ENCODE measurements at regions not wholly inside any gene's neighbourhood (a gene's known extent, or its start where the extent isn't known, plus 50 kb on each side); places are given as distances from the start of the nearest gene placed in this dataset.
A peak's percentile ranks its signal among the peaks of the same experiment; 100 is the strongest.

DNA sequence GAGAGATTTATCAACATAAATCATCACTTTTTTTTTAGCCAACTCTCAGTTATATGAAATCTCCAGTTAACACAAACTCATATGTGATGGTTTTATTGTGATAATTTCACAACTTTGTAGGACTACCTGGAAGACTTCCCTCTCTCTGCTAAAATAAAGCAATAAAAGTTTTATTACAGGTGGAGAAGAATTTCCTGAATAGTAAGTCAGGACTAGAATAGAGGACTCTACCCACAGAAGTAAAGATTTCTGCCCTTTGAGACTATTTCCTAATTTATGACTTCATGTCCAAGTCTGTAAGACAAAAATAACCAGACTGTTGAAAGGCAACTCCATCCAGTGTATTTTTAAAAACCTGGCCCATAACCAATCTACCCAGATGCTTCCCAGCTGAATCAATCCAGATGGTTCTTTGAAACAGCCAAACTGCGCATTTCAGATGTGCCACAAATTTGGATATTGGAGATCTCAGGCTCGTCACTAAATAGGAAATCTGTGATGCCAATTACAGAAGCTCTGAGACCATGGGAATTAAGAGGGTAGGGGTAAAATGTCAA, 234.0 kb upstream of the NMUR2 start:
- H3K36me3 ChIP-seq = no peaks in the 10 kb centered on the region
- H3K27ac ChIP-seq = no peak overlapping the region
- H3K27me3 ChIP-seq = no peaks in the 10 kb centered on the region
- H3K4me3 ChIP-seq = no peak overlapping the region
- no peaks in the 10 kb centered on the region for H3K9me3 ChIP-seq
- H3K4me1 ChIP-seq = peaks cover 0 to 6% (median 0%) of the 10 kb centered on the region in 3 donors
- no peak for TF ChIP-seq POLR2AphosphoS5 (IDR thresholded peaks at IDR 0.05)
- TF ChIP-seq EP300 (IDR thresholded peaks at IDR 0.05) = no peak
- TF ChIP-seq CTCF (IDR thresholded peaks at IDR 0.05) = no peak
- no peak for TF ChIP-seq POLR2A (IDR thresholded peaks at IDR 0.05)
- WGBS, 2 donors (ENCODE audit: low coverage in 1 of 2) = 17 to 30% methylated on average over 2 of the region's 2 CpGs
- peak; percentile 78 for ATAC-seq

DNA sequence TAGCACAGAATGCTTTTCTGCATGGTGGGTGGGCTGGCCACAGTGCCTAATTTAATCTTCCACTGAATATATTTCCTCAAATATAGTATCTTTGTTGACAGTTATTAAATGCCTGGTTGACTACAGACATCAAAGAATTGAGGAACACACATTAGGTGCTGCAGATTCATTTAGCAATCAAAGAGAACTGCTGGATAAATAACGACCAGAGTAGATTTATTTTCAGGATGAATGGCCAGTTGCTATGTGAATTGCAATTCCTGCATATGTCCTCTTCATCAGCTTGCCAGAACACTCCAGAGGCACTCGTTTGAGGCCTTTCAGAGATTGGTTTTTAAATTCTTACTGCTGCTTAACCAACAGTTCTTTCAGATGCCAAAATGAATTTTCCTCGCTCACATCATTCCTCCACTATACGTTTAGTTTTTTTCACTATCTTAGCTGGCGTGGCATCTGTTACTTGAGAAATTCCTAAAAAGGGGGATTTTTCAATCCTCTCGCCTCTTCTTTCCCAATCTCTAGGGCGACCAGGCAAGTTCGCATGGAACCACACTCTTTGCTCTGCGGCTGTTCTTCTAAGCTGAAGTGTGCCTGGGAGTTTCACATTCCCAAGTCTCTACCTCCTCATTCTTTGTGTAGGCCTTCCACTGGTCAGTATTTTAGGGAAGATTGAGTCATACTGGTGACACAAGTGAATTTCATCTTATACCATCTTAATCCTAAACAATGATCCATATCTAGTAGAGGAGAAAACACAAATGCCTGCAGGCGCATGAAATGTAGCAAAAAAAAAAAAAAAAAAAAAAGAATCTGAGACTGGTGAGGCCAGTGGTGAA, 237.1 kb upstream of the NMUR2 start:
- no peak for ATAC-seq

DNA sequence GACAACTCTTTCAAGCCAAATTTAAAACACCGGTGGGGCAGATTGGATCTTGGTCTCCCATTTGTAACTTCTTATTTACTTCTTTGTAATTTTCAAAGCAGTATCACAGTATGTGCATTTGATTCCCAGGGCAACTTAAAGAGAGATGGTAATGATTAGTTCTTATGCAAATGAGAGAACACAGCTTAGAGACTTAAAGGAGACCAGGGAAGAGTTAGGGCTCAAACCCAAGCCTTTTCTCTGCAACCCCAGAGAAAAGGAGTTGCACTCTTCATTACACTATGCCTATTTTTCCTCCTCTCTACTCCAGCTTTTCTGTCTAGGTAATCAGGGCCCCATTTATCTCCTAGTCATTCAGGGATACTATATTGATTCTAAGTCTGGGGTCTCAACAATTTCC, 237.8 kb upstream of the NMUR2 start:
- ATAC-seq = no peak
- 100% methylated on average over 1 of the region's 1 CpG for WGBS, 2 donors (ENCODE audit: low coverage in 1 of 2)
- Histone ChIP-seq H3K4me3 (no peak overlapping the region), H3K36me3 (no peaks in the 10 kb centered on the region), H3K27me3 (no peaks in the 10 kb centered on the region), H3K4me1 (no peaks in the 10 kb centered on the region), H3K27ac (no peak overlapping the region), H3K9me3 (no peaks in the 10 kb centered on the region)
- TF ChIP-seq CTCF (IDR thresholded peaks at IDR 0.05) = no peak
- TF ChIP-seq EP300 (IDR thresholded peaks at IDR 0.05) = no peak
- TF ChIP-seq POLR2AphosphoS5 (IDR thresholded peaks at IDR 0.05) = no peak
- TF ChIP-seq POLR2A (IDR thresholded peaks at IDR 0.05) = no peak

More for the DNA sequence above, 237.1 kb upstream of the NMUR2 start:
- Histone ChIP-seq H3K9me3 (no peaks in the 10 kb centered on the region), H3K4me3 (no peak overlapping the region), H3K4me1 (no peaks in the 10 kb centered on the region), H3K36me3 (no peaks in the 10 kb centered on the region), H3K27me3 (no peaks in the 10 kb centered on the region), H3K27ac (no peak overlapping the region)
- WGBS, 2 donors (ENCODE audit: low coverage in 1 of 2) = 67 to 79% methylated on average over 8 to 10 of the region's 10 CpGs
- TF ChIP-seq CTCF (IDR thresholded peaks at IDR 0.05) (no peak), POLR2A (IDR thresholded peaks at IDR 0.05) (no peak)

GRCh38 chr5:152644029-152644728, 239.1 kb upstream of the NMUR2 start:
- WGBS, 2 donors (ENCODE audit: low coverage in 1 of 2) = 20% methylated on average over 2 of the region's 2 CpGs; no CpG with 5 or more reads in 1 of the 2 donors
- TF ChIP-seq EP300 (IDR thresholded peaks at IDR 0.05) = no peak
- TF ChIP-seq POLR2A (IDR thresholded peaks at IDR 0.05) = no peak
- TF ChIP-seq POLR2AphosphoS5 (IDR thresholded peaks at IDR 0.05) = no peak
- no peak for TF ChIP-seq CTCF (IDR thresholded peaks at IDR 0.05)
- H3K27ac ChIP-seq = no peak overlapping the region
- no peaks in the 10 kb centered on the region for H3K4me1 ChIP-seq
- H3K27me3 ChIP-seq = no peaks in the 10 kb centered on the region
- H3K4me3 ChIP-seq = no peak overlapping the region
- no peak for ATAC-seq
- H3K36me3 ChIP-seq = no peaks in the 10 kb centered on the region
- no peaks in the 10 kb centered on the region for H3K9me3 ChIP-seq
